Lower leg skin (tissue), 3 donors: ENCODE measurements at regions not wholly inside any gene's neighbourhood (a gene's known extent, or its start where the extent isn't known, plus 50 kb on each side); places are given as distances from the start of the nearest gene placed in this dataset.

ENCODE experiments used
- CTCF ChIP-seq, 3 donors: fragments of 450-650 bp; IDR thresholded peaks; one replicate each; pipeline ENCODE4 v1.5.1; 2016; ENCODE audit warnings: antibody characterized with exemption in 3 of 3, mild to moderate bottlenecking in 3 of 3, moderate library complexity in 2 of 3
- POLR2A ChIP-seq, 2 donors: fragments of 450-650 bp; IDR thresholded peaks; one replicate each; pipeline ENCODE4 v1.6.1; 2016 to 2017; ENCODE audit warnings: antibody characterized with exemption in 2 of 2, mild to moderate bottlenecking in 1 of 2, moderate library complexity in 1 of 2

- TF ChIP-seq CTCF (IDR thresholded peaks at IDR 0.05) (no peak), POLR2A (IDR thresholded peaks at IDR 0.05) (no peak)
Measured at GRCh38 chr11:81869351-81870065, 864.2 kb downstream of the FAM181B start.
